WERI-Rb-1 (cell line): ENCODE measurements at regions not wholly inside any gene's neighbourhood (a gene's known extent, or its start where the extent isn't known, plus 50 kb on each side); places are given as distances from the start of the nearest gene placed in this dataset.

Experiments
- DNase-seq: peaks from one replicate; pipeline ENCODE4 v3.0.0-alpha.2; 2020
- H3K27ac ChIP-seq: fragments of 250-450 bp; sonication (Bioruptor Pico); 2 replicates; pipeline ENCODE4 v1.5.1; 2020; ENCODE audit warnings: mild to moderate bottlenecking, moderate library complexity
- H3K27me3 ChIP-seq: fragments of 250-450 bp; sonication (Bioruptor Pico); 2 replicates; pipeline ENCODE4 v1.5.1; 2021; ENCODE audit warnings: mild to moderate bottlenecking, low read depth, moderate library complexity; ENCODE audit not compliant: insufficient read depth, severe bottlenecking
- H3K36me3 ChIP-seq: fragments of 250-450 bp; sonication (Bioruptor Pico); 2 replicates; pipeline ENCODE4 v1.5.1; 2020; ENCODE audit warnings: mild to moderate bottlenecking, moderate library complexity
- H3K4me3 ChIP-seq: 2 replicates; pipeline ENCODE4 v1.5.1; 2011; ENCODE audit warnings: low read depth, mild to moderate bottlenecking, control low read depth, low read length
- H3K9me3 ChIP-seq: fragments of 250-450 bp; sonication (Bioruptor Pico); 2 replicates; pipeline ENCODE4 v1.5.1; 2021; ENCODE audit warnings: mild to moderate bottlenecking, moderate library complexity; ENCODE audit not compliant: severe bottlenecking
- TF ChIP-seq, protein P1 (sequence below): IDR thresholded peaks from 2 replicates; pipeline ENCODE4 v1.5.1; 2011; ENCODE audit warnings: low read depth, mild to moderate bottlenecking, control low read depth, inconsistent platforms, low read length

DNA sequence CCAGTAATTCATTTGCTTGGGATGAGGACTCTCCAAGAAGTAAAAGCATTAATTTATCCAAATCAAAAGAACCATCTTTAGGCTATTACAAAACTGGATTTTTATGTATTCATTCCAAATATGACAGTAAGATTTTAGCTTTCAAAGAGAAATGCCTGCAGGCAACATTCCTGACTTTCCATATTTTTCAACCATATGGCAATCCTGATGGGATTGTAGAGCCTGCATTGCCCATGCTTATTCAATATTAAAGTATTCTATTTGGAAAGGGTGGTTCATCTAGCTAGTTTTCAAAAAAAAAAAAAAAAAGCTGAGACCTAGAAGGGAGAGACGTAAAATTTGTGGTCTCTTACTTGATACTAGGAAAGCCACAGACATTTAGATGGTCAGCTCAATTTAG lies 1253.7 kb downstream of the LRFN5 start:
- Histone ChIP-seq H3K9me3 (no peaks in the 10 kb centered on the region), H3K36me3 (no peaks in the 10 kb centered on the region), H3K4me3 (no peak overlapping the region), H3K27ac (no peak overlapping the region), H3K27me3 (peaks cover 13% of the 10 kb centered on the region)
- no peak for DNase-seq
- TF ChIP-seq, protein P1, sequence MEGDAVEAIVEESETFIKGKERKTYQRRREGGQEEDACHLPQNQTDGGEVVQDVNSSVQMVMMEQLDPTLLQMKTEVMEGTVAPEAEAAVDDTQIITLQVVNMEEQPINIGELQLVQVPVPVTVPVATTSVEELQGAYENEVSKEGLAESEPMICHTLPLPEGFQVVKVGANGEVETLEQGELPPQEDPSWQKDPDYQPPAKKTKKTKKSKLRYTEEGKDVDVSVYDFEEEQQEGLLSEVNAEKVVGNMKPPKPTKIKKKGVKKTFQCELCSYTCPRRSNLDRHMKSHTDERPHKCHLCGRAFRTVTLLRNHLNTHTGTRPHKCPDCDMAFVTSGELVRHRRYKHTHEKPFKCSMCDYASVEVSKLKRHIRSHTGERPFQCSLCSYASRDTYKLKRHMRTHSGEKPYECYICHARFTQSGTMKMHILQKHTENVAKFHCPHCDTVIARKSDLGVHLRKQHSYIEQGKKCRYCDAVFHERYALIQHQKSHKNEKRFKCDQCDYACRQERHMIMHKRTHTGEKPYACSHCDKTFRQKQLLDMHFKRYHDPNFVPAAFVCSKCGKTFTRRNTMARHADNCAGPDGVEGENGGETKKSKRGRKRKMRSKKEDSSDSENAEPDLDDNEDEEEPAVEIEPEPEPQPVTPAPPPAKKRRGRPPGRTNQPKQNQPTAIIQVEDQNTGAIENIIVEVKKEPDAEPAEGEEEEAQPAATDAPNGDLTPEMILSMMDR: no peak

DNA sequence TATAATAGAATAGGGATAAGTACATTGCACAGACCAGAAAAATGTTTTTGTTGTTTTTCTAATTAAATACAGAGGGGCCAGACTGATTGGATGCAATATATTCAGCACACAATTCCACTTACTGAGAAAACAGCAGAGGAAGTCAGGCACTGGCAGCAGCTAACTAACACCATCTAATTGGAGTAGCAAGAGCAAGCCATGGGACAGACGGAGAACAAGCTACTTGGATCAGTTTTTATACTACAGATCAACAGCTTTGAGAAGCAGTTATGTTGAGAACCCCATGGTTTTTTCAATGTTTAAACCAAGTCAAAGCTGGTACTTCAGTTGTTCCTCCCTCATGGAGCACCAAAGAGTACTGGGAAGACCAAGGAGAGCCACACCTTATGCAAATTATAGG lies 1249.4 kb downstream of the LRFN5 start:
- TF ChIP-seq, protein P1: no peak
- Histone ChIP-seq H3K36me3 (no peaks in the 10 kb centered on the region), H3K4me3 (no peak overlapping the region), H3K9me3 (no peaks in the 10 kb centered on the region), H3K27me3 (peaks cover 5% of the 10 kb centered on the region), H3K27ac (no peak overlapping the region)
- no peak for DNase-seq

DNA sequence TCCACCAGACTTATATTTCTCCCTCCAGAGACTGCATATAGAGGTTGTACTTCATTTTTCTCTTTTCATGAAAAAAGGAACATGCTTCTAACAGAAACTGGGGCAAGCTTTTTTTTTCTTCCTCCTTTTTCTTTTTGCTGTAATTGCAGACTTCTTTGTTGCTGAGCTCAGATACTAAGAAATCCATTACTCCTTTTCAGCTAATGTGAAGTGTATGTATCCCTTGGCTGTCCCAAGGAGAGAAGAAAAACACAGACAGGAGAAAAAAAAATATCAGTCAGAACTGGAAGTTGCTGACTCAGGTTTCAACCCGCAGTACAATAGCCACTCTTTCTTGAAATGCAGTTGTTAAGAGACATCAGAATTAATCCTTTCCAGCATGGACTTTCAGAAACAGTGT lies 1248.4 kb downstream of the LRFN5 start:
- Histone ChIP-seq H3K36me3 (no peaks in the 10 kb centered on the region), H3K27me3 (peaks cover 5% of the 10 kb centered on the region), H3K9me3 (no peaks in the 10 kb centered on the region), H3K27ac (no peak overlapping the region), H3K4me3 (no peak overlapping the region)
- TF ChIP-seq, protein P1: no peak
- DNase-seq: no peak

DNA sequence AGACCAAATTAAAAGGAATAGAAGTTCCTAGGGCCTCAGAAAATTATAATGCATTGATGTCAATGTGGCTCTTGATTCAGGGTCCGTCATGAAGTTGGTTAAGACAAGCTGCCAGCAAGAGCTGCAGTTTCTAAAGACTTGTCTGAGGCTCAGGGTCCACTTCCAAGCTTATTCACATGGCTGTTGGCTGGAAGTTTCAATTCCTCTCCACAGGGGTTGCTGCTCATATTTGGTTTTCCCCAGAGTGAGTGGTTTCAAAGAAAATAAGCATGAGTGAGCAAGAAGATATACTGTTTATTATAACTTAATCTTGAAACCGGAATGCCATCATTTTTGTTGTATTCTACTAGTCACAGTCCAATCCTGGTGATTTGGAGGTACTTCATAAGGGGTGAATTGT lies 1247.4 kb downstream of the LRFN5 start:
- H3K36me3 ChIP-seq: no peaks in the 10 kb centered on the region
- DNase-seq: no peak
- H3K4me3 ChIP-seq: no peak overlapping the region
- no peaks in the 10 kb centered on the region for H3K9me3 ChIP-seq
- H3K27me3 ChIP-seq: peaks cover 5% of the 10 kb centered on the region
- TF ChIP-seq, protein P1: no peak
- H3K27ac ChIP-seq: no peak overlapping the region

DNA sequence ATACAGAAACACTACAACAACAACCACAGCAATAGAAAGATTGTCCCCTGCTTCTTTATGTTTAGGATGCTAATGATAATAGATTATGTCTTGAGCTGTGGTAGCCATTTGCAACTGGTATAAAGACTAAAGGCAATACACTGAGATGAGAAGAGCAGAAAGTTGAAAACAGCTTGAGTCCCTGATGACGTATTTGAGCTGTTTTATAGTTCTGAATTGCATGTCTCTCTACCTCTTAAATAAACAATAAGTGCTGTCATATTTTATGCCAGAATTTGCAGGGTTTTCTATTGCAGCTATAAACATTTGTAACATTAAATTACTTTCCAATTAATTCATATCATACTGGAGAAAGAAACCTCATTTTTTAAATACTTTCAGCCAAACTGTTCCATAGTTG lies 1242.0 kb downstream of the LRFN5 start:
- H3K36me3 ChIP-seq: no peaks in the 10 kb centered on the region
- TF ChIP-seq, protein P1: no peak
- no peak overlapping the region for H3K4me3 ChIP-seq
- no peak overlapping the region for H3K27ac ChIP-seq
- peaks cover 6% of the 10 kb centered on the region for H3K27me3 ChIP-seq
- no peaks in the 10 kb centered on the region for H3K9me3 ChIP-seq
- no peak for DNase-seq

DNA sequence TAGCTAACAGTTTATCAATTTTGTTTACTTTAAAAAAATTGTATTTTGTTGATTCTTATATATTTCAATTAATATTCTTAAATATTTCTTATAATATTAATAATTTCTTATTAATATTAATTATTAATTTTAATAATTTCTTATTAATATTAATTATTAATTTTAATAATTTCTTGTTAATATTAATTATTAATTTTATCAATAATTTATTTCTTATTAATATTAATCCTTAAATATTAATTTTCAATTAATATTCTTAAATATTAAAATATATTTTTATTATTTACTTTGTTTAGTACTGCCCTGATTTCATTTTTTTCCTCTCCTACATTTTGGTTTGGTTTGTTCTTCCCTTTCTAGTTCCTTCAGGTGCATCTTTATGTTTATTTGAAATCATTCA lies 1208.1 kb downstream of the LRFN5 start:
- Histone ChIP-seq H3K36me3 (no peaks in the 10 kb centered on the region), H3K27ac (no peak overlapping the region), H3K4me3 (no peak overlapping the region), H3K9me3 (no peaks in the 10 kb centered on the region), H3K27me3 (peaks cover 7% of the 10 kb centered on the region)
- no peak for DNase-seq
- TF ChIP-seq, protein P1: no peak
